Activated CD8-positive, alpha-beta T cell treated with anti-CD3 and anti-CD28 coated beads for 36 hours (primary cell): ENCODE measurements at regions not wholly inside any gene's neighbourhood (a gene's known extent, or its start where the extent isn't known, plus 50 kb on each side); places are given as distances from the start of the nearest gene placed in this dataset.
"Not testable (repeated sequence)": the region's sequence is repeated elsewhere in the genome, so short reads cannot be mapped to it uniquely, and the experiment has no call there.

ENCODE experiments used
- ATAC-seq: fragments of 200-7000 bp; cut with Tn5 transposase; one replicate; pipeline ENCODE4 v1.10.0; 2021; ENCODE audit warnings: mild to moderate bottlenecking, moderate library complexity
- CTCF ChIA-PET: fragments of 350-600 bp; sonication (Branson Sonifier 250); formaldehyde crosslinking; loops from one replicate; lab custom pipeline; 2021; ENCODE audit warnings: antibody characterized with exemption; lab: Charles Lee
- POLR2A ChIA-PET: fragments of 350-600 bp; sonication (Branson Sonifier 250); formaldehyde crosslinking; loops from one replicate; lab custom pipeline; 2021; ENCODE audit warnings: antibody characterized with exemption; lab: Charles Lee
- DNase-seq: peaks from one replicate; pipeline ENCODE4 v3.0.0-alpha.2; 2020
- H3K27ac Mint-ChIP-seq: one replicate; pipeline ENCODE4 v1.8.0; 2021; ENCODE audit warnings: mild to moderate bottlenecking, mixed read lengths
- H3K27me3 Mint-ChIP-seq: one replicate; pipeline ENCODE4 v1.8.0; 2021; ENCODE audit warnings: mixed read lengths
- H3K36me3 Mint-ChIP-seq: one replicate; pipeline ENCODE4 v1.8.0; 2021; ENCODE audit warnings: low read depth, mixed read lengths
- H3K4me1 Mint-ChIP-seq: one replicate; pipeline ENCODE4 v1.8.0; 2021; ENCODE audit warnings: low read depth, mixed read lengths
- H3K4me3 Mint-ChIP-seq: one replicate; pipeline ENCODE4 v1.8.0; 2021; ENCODE audit warnings: mild to moderate bottlenecking, moderate library complexity, mixed read lengths
- H3K9me3 Mint-ChIP-seq: one replicate; pipeline ENCODE4 v1.8.0; 2021; ENCODE audit warnings: mixed read lengths
- intact Hi-C: fragments of 100-400 bp; cut with micrococcal nuclease; formaldehyde crosslinking; loops from one replicate; pipeline ENCODE4 v1.10.0; 2022
- TF ChIP-seq, protein P1 (sequence below): fragments of 200-600 bp; IDR thresholded peaks from one replicate; pipeline ENCODE4 v1.8.0; 2022; ENCODE audit warnings: antibody characterized with exemption, mild to moderate bottlenecking

- POLR2A ChIA-PET, result no interaction called here
Observed at GRCh38 chr7:119937745-119938144, 335.2 kb upstream of the KCND2 start.

GRCh38 chr7:119943942-119944600, 328.9 kb upstream of the KCND2 start:
- ChIA-PET POLR2A (no interaction called here), CTCF (no interaction called here)
- TF ChIP-seq, protein P1, sequence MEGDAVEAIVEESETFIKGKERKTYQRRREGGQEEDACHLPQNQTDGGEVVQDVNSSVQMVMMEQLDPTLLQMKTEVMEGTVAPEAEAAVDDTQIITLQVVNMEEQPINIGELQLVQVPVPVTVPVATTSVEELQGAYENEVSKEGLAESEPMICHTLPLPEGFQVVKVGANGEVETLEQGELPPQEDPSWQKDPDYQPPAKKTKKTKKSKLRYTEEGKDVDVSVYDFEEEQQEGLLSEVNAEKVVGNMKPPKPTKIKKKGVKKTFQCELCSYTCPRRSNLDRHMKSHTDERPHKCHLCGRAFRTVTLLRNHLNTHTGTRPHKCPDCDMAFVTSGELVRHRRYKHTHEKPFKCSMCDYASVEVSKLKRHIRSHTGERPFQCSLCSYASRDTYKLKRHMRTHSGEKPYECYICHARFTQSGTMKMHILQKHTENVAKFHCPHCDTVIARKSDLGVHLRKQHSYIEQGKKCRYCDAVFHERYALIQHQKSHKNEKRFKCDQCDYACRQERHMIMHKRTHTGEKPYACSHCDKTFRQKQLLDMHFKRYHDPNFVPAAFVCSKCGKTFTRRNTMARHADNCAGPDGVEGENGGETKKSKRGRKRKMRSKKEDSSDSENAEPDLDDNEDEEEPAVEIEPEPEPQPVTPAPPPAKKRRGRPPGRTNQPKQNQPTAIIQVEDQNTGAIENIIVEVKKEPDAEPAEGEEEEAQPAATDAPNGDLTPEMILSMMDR, result no peak
- DNase-seq (no peak), ATAC-seq (no peak)
- Mint-ChIP-seq H3K4me3 (no peak overlapping the region), H3K27me3 (no peaks in the 10 kb centered on the region), H3K36me3 (no peaks in the 10 kb centered on the region), H3K9me3 (peaks cover 6% of the 10 kb centered on the region), H3K27ac (no peak overlapping the region), H3K4me1 (no peaks in the 10 kb centered on the region)
- intact Hi-C loops, result no loop called here

More at GRCh38 chr7:119937745-119938144, 335.2 kb upstream of the KCND2 start:
- intact Hi-C loops, result no loop called here
- TF ChIP-seq, protein P1, result no peak
- Mint-ChIP-seq H3K9me3 (no peaks in the 10 kb centered on the region), H3K4me1 (no peaks in the 10 kb centered on the region), H3K36me3 (no peaks in the 10 kb centered on the region), H3K27me3 (no peaks in the 10 kb centered on the region), H3K27ac (no peak overlapping the region), H3K4me3 (no peak overlapping the region)
- DNase-seq, result no peak
- ATAC-seq, result no peak
- CTCF ChIA-PET, result no interaction called here

DNA sequence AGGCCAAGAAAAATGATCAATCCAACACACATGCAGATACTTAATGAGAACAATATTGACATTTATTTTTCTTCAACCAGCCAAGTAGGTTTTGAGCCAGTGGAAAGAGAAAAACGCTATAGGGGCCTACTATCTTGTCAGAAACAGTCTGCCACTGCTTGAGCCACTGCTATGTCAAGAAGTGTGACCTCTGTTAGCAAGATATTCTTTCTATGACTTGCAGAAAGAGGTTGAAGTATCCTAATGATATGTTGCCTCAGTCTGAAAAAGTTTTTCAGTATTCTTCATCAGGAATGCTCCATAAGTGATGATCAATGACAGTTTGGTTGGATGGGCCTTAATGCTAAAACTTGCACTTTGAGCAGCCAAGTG, 328.4 kb upstream of the KCND2 start:
- POLR2A ChIA-PET, result no interaction called here
- CTCF ChIA-PET, result no interaction called here
- ATAC-seq (no peak), DNase-seq (no peak)
- no peaks in the 10 kb centered on the region for H3K4me1 Mint-ChIP-seq
- H3K36me3 Mint-ChIP-seq, result no peaks in the 10 kb centered on the region
- H3K9me3 Mint-ChIP-seq, result peaks cover 6% of the 10 kb centered on the region
- TF ChIP-seq, protein P1, result no peak
- H3K27ac Mint-ChIP-seq, result no peak overlapping the region
- intact Hi-C loops, result no loop called here
- H3K4me3 Mint-ChIP-seq, result no peak overlapping the region
- no peaks in the 10 kb centered on the region for H3K27me3 Mint-ChIP-seq

- ATAC-seq, result no peak
- H3K9me3 Mint-ChIP-seq, result peaks cover 6% of the 10 kb centered on the region
- no peak overlapping the region for H3K4me3 Mint-ChIP-seq
- no peaks in the 10 kb centered on the region for H3K36me3 Mint-ChIP-seq
- no peak for DNase-seq
- ChIA-PET POLR2A (no interaction called here), CTCF (no interaction called here)
- TF ChIP-seq, protein P1, result no peak
- H3K27ac Mint-ChIP-seq, result no peak overlapping the region
- no peaks in the 10 kb centered on the region for H3K27me3 Mint-ChIP-seq
- intact Hi-C loops, result no loop called here
- no peaks in the 10 kb centered on the region for H3K4me1 Mint-ChIP-seq
Observed at GRCh38 chr7:119945822-119946221, 327.2 kb upstream of the KCND2 start.

GRCh38 chr7:119949053-119949452, 323.9 kb upstream of the KCND2 start:
- Mint-ChIP-seq H3K36me3 (no peaks in the 10 kb centered on the region), H3K27me3 (no peaks in the 10 kb centered on the region), H3K27ac (no peak overlapping the region), H3K4me1 (no peaks in the 10 kb centered on the region), H3K9me3 (peaks cover 1% of the 10 kb centered on the region), H3K4me3 (no peak overlapping the region)
- TF ChIP-seq, protein P1, result no peak
- no peak for ATAC-seq
- DNase-seq, result no peak
- intact Hi-C loops, result no loop called here
- ChIA-PET POLR2A (no interaction called here), CTCF (no interaction called here)

- H3K27me3 Mint-ChIP-seq, H3K27ac Mint-ChIP-seq, POLR2A ChIA-PET, H3K4me1 Mint-ChIP-seq, intact Hi-C loops, H3K36me3 Mint-ChIP-seq, DNase-seq, H3K4me3 Mint-ChIP-seq, H3K9me3 Mint-ChIP-seq, CTCF ChIA-PET, ATAC-seq: not testable (repeated sequence)
Observed at GRCh38 chr7:119950390-119951041, 322.5 kb upstream of the KCND2 start.

DNA sequence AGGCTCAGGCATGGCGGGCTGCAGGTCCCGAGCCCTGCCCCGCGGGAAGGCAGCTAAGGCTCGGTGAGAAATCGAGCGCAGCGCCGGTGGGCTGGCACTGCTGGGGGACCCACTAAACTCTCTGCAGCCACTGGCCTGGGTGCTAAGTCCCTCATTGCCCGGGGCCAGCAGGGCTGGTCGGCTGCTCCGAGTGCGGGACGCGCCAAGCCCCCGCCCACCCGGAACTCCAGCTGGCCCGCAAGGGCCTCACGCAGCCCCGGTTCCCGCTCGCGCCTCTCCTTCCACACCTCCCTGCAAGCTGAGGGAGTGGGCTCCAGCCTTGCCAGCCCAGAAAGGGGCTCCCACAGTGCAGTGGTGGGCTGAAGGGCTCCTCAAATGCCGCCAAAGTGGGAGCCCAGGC, 321.4 kb upstream of the KCND2 start:
- H3K4me3 Mint-ChIP-seq, POLR2A ChIA-PET, H3K27ac Mint-ChIP-seq, H3K36me3 Mint-ChIP-seq, DNase-seq, CTCF ChIA-PET, intact Hi-C loops, H3K9me3 Mint-ChIP-seq, H3K27me3 Mint-ChIP-seq, H3K4me1 Mint-ChIP-seq, ATAC-seq: not testable (repeated sequence)
